A549 (cell line): ENCODE measurements at regions not wholly inside any gene's neighbourhood (a gene's known extent, or its start where the extent isn't known, plus 50 kb on each side); places are given as distances from the start of the nearest gene placed in this dataset.

Experiments used
- ATAC-seq, 2 experiments: fragments of 200-7000 bp in 1 of 2; fragments of >200 bp in 1 of 2; cut with Nextera tagmentation in 1 of 2; cut with Tn5 transposase in 1 of 2; 3 replicates each; pipeline versions ENCODE4 v1.8.0 to v1.9.1; 2018 to 2020; ENCODE audit warnings: mild to moderate bottlenecking in 1 of 2, moderate library complexity in 1 of 2
- CTCF ChIA-PET: fragments of 300-600 bp; sonication (Branson Sonifier 250); formaldehyde crosslinking; extraction: SDS; loops from one replicate; lab custom pipeline; 2021; ENCODE audit warnings: antibody characterized with exemption, inconsistent platforms; lab: Yijun Ruan, JAX
- POLR2A ChIA-PET: fragments of 350-600 bp; formaldehyde crosslinking; extraction: SDS; loops from one replicate; lab custom pipeline; 2021; ENCODE audit warnings: antibody characterized with exemption, inconsistent platforms; lab: Yijun Ruan, JAX
- DNase-seq, 2 experiments: peaks; one replicate each; pipeline versions ENCODE4 v3.0.0 to v3.0.0-alpha.2; 2011 to 2016; ENCODE audit warnings: low read depth in 1 of 2, low spot score in 1 of 2
- FAIRE-seq: peaks from 2 replicates; lab custom pipeline; 2011; peaks lifted over from hg19 to GRCh38; lab: Jason Lieb, UNC
- H3K27ac ChIP-seq, 2 experiments: fragments of >200 bp; sonication (Bioruptor Twin); formaldehyde crosslinking; 3 replicates each; pipeline ENCODE4 v1.5.1; 2016 to 2017
- H3K4me1 ChIP-seq: fragments of >200 bp; sonication (Bioruptor Twin); formaldehyde crosslinking; 3 replicates; pipeline ENCODE4 v1.6.1; 2016
- H3K4me2 ChIP-seq: fragments of >200 bp; sonication (Bioruptor Twin); formaldehyde crosslinking; 3 replicates; pipeline ENCODE4 v1.6.1; 2016
- H3K4me3 ChIP-seq: fragments of >200 bp; sonication (Bioruptor Twin); formaldehyde crosslinking; 3 replicates; pipeline ENCODE4 v1.5.1; 2016
- H3K9me3 ChIP-seq: fragments of >200 bp; sonication (Bioruptor Twin); formaldehyde crosslinking; 3 replicates; pipeline ENCODE4 v1.6.1; 2016
- BCL3 ChIP-seq: fragments of >200 bp; sonication (Bioruptor Twin); formaldehyde crosslinking; IDR thresholded peaks from 3 replicates; pipeline ENCODE4 v1.6.1; 2016
- CBX8 ChIP-seq: fragments of 200-600 bp; sonication (generic); IDR thresholded peaks from 2 replicates; pipeline ENCODE4 v1.6.1; 2016
- CHD2 ChIP-seq: fragments of 150-350 bp; IDR thresholded peaks from 2 replicates; pipeline ENCODE4 v1.6.1; 2014; ENCODE audit warnings: low read length; ENCODE audit not compliant: partially characterized antibody
- CTCF ChIP-seq: fragments of >200 bp; sonication (Bioruptor Twin); formaldehyde crosslinking; IDR thresholded peaks from 3 replicates; pipeline ENCODE4 v1.5.1; 2016
- E2F6 ChIP-seq: IDR thresholded peaks from 2 replicates; pipeline ENCODE4 v1.6.1; 2012; ENCODE audit warnings: low read depth, borderline replicate concordance
- EHMT2 ChIP-seq: fragments of 200-600 bp; sonication (generic); IDR thresholded peaks from 2 replicates; pipeline ENCODE4 v1.6.1; 2016; ENCODE audit warnings: antibody characterized with exemption, low read depth, mild to moderate bottlenecking, moderate library complexity
- FOSL2 ChIP-seq, 2 experiments: fragments of 450-650 bp in 1 of 2; fragments of >200 bp in 1 of 2; sonication (Bioruptor Twin) in 1 of 2; formaldehyde crosslinking; IDR thresholded peaks; 2 replicates each; pipeline versions ENCODE4 v1.5.0 to v1.6.1; 2016 to 2020; ENCODE audit warnings: mild to moderate bottlenecking in 1 of 2, moderate library complexity in 1 of 2
- HDAC2 ChIP-seq: fragments of 200-600 bp; sonication (generic); IDR thresholded peaks from 2 replicates; pipeline ENCODE4 v1.6.1; 2016
- HES2 ChIP-seq: fragments of >200 bp; sonication (Bioruptor Twin); formaldehyde crosslinking; IDR thresholded peaks from 2 replicates; pipeline ENCODE4 v1.6.1; 2016
- HEYL ChIP-seq: fragments of 250-450 bp; sonication (Bioruptor Pico); IDR thresholded peaks from 2 replicates; pipeline ENCODE4 v1.8.0; 2021; ENCODE audit warnings: mild to moderate bottlenecking, moderate library complexity
- JUN ChIP-seq, 2 experiments: fragments of >200 bp; sonication (Bioruptor Twin); formaldehyde crosslinking; IDR thresholded peaks; 2 replicates in 1 of 2; 3 replicates in 1 of 2; pipeline ENCODE4 v1.6.1; 2016 to 2017
- JUNB ChIP-seq: fragments of >200 bp; sonication (Bioruptor Twin); formaldehyde crosslinking; IDR thresholded peaks from 2 replicates; pipeline ENCODE4 v1.6.1; 2016
- KDM1A ChIP-seq: fragments of 200-600 bp; sonication (generic); IDR thresholded peaks from 2 replicates; pipeline ENCODE4 v1.6.1; 2016; ENCODE audit warnings: low read depth, mild to moderate bottlenecking
- NFE2L2 ChIP-seq: fragments of 150-350 bp; conservative IDR thresholded peaks from 2 replicates; pipeline ENCODE4 v1.6.1; 2014; ENCODE audit warnings: low read length
- PHF8 ChIP-seq: fragments of 200-600 bp; sonication (generic); IDR thresholded peaks from 2 replicates; pipeline ENCODE4 v1.6.1; 2016; ENCODE audit warnings: low read depth, mild to moderate bottlenecking, antibody characterized with exemption, moderate library complexity, borderline replicate concordance
- POLR2AphosphoS2 ChIP-seq: conservative IDR thresholded peaks from 2 replicates; pipeline ENCODE4 v1.6.1; 2012; ENCODE audit warnings: low read length, improper control_type of control experiment, inconsistent platforms
- RAD21 ChIP-seq, 2 experiments: fragments of >200 bp in 1 of 2; sonication (Bioruptor Twin) in 1 of 2; formaldehyde crosslinking in 1 of 2; IDR thresholded peaks in 1 of 2; conservative IDR thresholded peaks in 1 of 2; 2 replicates in 1 of 2; 3 replicates in 1 of 2; pipeline ENCODE4 v1.6.1; 2012 to 2018; ENCODE audit warnings: inconsistent platforms in 1 of 2
- REST ChIP-seq: fragments of 200-600 bp; sonication (generic); IDR thresholded peaks from 2 replicates; pipeline ENCODE4 v1.6.1; 2016; ENCODE audit warnings: antibody characterized with exemption, mild to moderate bottlenecking, moderate library complexity
- SMC3 ChIP-seq: fragments of >200 bp; sonication (Bioruptor Twin); formaldehyde crosslinking; IDR thresholded peaks from 3 replicates; pipeline ENCODE4 v1.6.1; 2018; ENCODE audit warnings: inconsistent platforms
- ZSCAN20 ChIP-seq: fragments of 250-450 bp; sonication (Bioruptor Pico); IDR thresholded peaks from 2 replicates; pipeline ENCODE4 v1.8.0; 2022; ENCODE audit warnings: mild to moderate bottlenecking, moderate library complexity
- WGBS: methylation state at CpG from one replicate; pipeline ENCODE4 v1.1.6; 2017; ENCODE audit errors: missing lambda C conversion rate; 5-methylcytosine and 5-hydroxymethylcytosine counted together

- H3K4me3 ChIP-seq: no peak overlapping the region
- DNase-seq (no peak), FAIRE-seq (no peak), ATAC-seq (no peak)
- no peak overlapping the region for H3K27ac ChIP-seq
- POLR2A ChIA-PET: interaction anchor here (0.6 kb wide), 1 partner anchor 370 kb away, joined by 6 read pairs; no protein-coding TSS in a partner anchor
- H3K4me1 ChIP-seq: no peaks in the 10 kb centered on the region
- CTCF ChIA-PET: interaction anchor here (0.6 to 1.9 kb wide), 5 partner anchors 15 to 334 kb away, joined by 3 to 8 read pairs (median 4); partner anchors contain the start of genes GPX8 and SNX18
- 0% methylated on average over 4 of the region's 4 CpGs for WGBS
- H3K4me2 ChIP-seq: no peak overlapping the region
- peaks cover 5% of the 10 kb centered on the region; the same call in 2 of the 3 replicates for H3K9me3 ChIP-seq
- TF ChIP-seq SMC3 (no peak), HDAC2 (no peak)
Measured at GRCh38 chr5:54851449-54851848, 133.9 kb downstream of the ESM1 start.

- Histone ChIP-seq H3K27ac (no peak overlapping the region), H3K9me3 (no peaks in the 10 kb centered on the region), H3K4me1 (no peaks in the 10 kb centered on the region), H3K4me3 (no peak overlapping the region), H3K4me2 (no peak overlapping the region)
- ChIA-PET CTCF (interaction anchor here (0.9 to 2.3 kb wide), 7 partner anchors 17 to 405 kb away, joined by 3 to 11 read pairs (median 3); partner anchors contain the start of genes GPX8 and SNX18), POLR2A (no interaction called here)
- 6% methylated on average over 5 of the region's 5 CpGs for WGBS
- TF ChIP-seq REST (no peak), CTCF (no peak), FOSL2 (IDR thresholded peaks at IDR 0.05) (no peak), FOSL2 (CRISPR knock-in tag; IDR thresholded peaks at IDR 0.05) (no peak), CHD2 (no peak), POLR2AphosphoS2 (no peak)
- FAIRE-seq (no peak), DNase-seq (no peak), ATAC-seq (no peak)
Measured at GRCh38 chr5:54848581-54848980, 136.8 kb downstream of the ESM1 start.

- DNase-seq: no peak
- no peak for FAIRE-seq
- CTCF ChIA-PET: interaction anchor here (0.6 to 3.5 kb wide), 31 partner anchors 8 to 602 kb away, joined by 3 to 89 read pairs (median 4); partner anchors contain the start of genes GPX8 and SNX18
- POLR2A ChIA-PET: interaction anchor here (2.0 kb wide), 1 partner anchor 328 kb away, joined by 11 read pairs; the partner anchor contains the start of gene SNX18
- Histone ChIP-seq H3K27ac (no peak overlapping the region), H3K9me3 (no peaks in the 10 kb centered on the region), H3K4me3 (no peak overlapping the region), H3K4me2 (no peak overlapping the region), H3K4me1 (no peaks in the 10 kb centered on the region)
- no peak for ATAC-seq
- 21% methylated on average over 3 of the region's 3 CpGs for WGBS
- TF ChIP-seq CTCF: no peak
- TF ChIP-seq KDM1A: no peak
- TF ChIP-seq E2F6: no peak
- TF ChIP-seq JUN (IDR thresholded peaks at IDR 0.05): no peak
- TF ChIP-seq HES2: no peak
- TF ChIP-seq NFE2L2: no peak
- TF ChIP-seq RAD21 (conservative IDR thresholded peaks at IDR 0.05 in 1 of 2, IDR thresholded peaks at IDR 0.05 in 1 of 2): no peak
- TF ChIP-seq JUNB: no peak
- no peak for TF ChIP-seq BCL3
- no peak for TF ChIP-seq HEYL (CRISPR knock-in tag)
- no peak for TF ChIP-seq PHF8
- no peak for TF ChIP-seq CBX8
- TF ChIP-seq EHMT2: no peak
- no peak for TF ChIP-seq CHD2
- TF ChIP-seq ZSCAN20: no peak
Measured at GRCh38 chr5:54845567-54845941, 139.8 kb downstream of the ESM1 start.
